HCT116 (cell line): ENCODE measurements at regions not wholly inside any gene's neighbourhood (a gene's known extent, or its start where the extent isn't known, plus 50 kb on each side); places are given as distances from the start of the nearest gene placed in this dataset.

ENCODE experiments used
- ATAC-seq: fragments of 200-7000 bp; cut with Tn5 transposase; 2 replicates; pipeline ENCODE4 v1.9.1; 2020; ENCODE audit warnings: mild to moderate bottlenecking, moderate library complexity
- BruUV-seq: library from RNA; stranded (reverse); fragments of 400-500 nt; replicated peaks from 2 replicates; lab custom pipeline; 2021; lab: Mats Ljungman, UMichigan
- CTCF ChIA-PET: fragments of 300-600 bp; sonication (Branson Sonifier 250); formaldehyde crosslinking; loops from one replicate; lab custom pipeline; 2021; ENCODE audit warnings: antibody characterized with exemption; lab: Charles Lee
- POLR2A ChIA-PET: fragments of 300-600, 350-600 bp; sonication (Branson Sonifier 250); formaldehyde crosslinking; loops from one replicate; lab custom pipeline; 2021; ENCODE audit warnings: antibody characterized with exemption; lab: Charles Lee
- RAD21 ChIA-PET, 2 experiments: fragments of 300-600 bp; sonication (Branson Sonifier 250); formaldehyde crosslinking; loops; one replicate each; lab custom pipeline; 2023; ENCODE audit warnings: low total read pairs in 2 of 2; ENCODE audit not compliant: uncharacterized antibody in 2 of 2, unreplicated experiment in 2 of 2, low non-redundant PET in 1 of 2; lab: Charles Lee
- DNase-seq: peaks from one replicate; pipeline ENCODE4 v3.0.0-alpha.2; 2010; ENCODE audit warnings: low read depth, low spot score
- H2AFZ ChIP-seq: fragments of 200-600 bp; shearing (Covaris generic), sonication (generic); 2 replicates; pipeline ENCODE4 v1.6.1; 2017; ENCODE audit warnings: low read depth, mixed run types, mixed read lengths, antibody characterized with exemption, low read length; ENCODE audit not compliant: poor library complexity, severe bottlenecking
- H3K27ac ChIP-seq: 2 replicates; pipeline ENCODE4 v1.5.1; 2012; ENCODE audit warnings: low read depth, low read length
- H3K27me3 ChIP-seq: fragments of 200-600 bp; sonication (generic); 2 replicates; pipeline ENCODE4 v1.6.1; 2016; ENCODE audit warnings: mixed run types, low read length, mixed read lengths; ENCODE audit not compliant: insufficient read depth
- H3K36me3 ChIP-seq, 2 experiments: fragments of 200-500 bp in 1 of 2; fragments of 200-600 bp in 1 of 2; sonication (Bioruptor generic) in 1 of 2; sonication (generic) in 1 of 2; 2 replicates each; pipeline versions ENCODE4 v1.5.1 to v1.6.1; 2014 to 2016; ENCODE audit warnings: low read length in 2 of 2, inconsistent platforms in 1 of 2, mixed read lengths in 1 of 2, mixed run types in 1 of 2; ENCODE audit not compliant: insufficient read depth in 2 of 2, control insufficient read depth in 1 of 2
- H3K4me1 ChIP-seq, 2 experiments: fragments of 200-600 bp in 1 of 2; sonication (generic) in 1 of 2; 2 replicates each; pipeline versions ENCODE4 v1.5.1 to v1.6.1; 2012 to 2017; ENCODE audit warnings: low read length in 2 of 2, inconsistent platforms in 1 of 2, mild to moderate bottlenecking in 1 of 2, mixed read lengths in 1 of 2, mixed run types in 1 of 2, moderate library complexity in 1 of 2; ENCODE audit not compliant: insufficient read depth in 2 of 2, control insufficient read depth in 1 of 2
- H3K4me2 ChIP-seq: fragments of 200-600 bp; sonication (generic); 2 replicates; pipeline ENCODE4 v1.6.1; 2017; ENCODE audit warnings: mixed run types, low read length, mixed read lengths
- H3K4me3 ChIP-seq, 2 experiments: fragments of 200-600 bp in 1 of 2; sonication (generic) in 1 of 2; replicated peaks in 1 of 2; 2 replicates each; pipeline ENCODE4 v1.5.1; 2011 to 2016; ENCODE audit warnings: low read length in 2 of 2, control low read depth in 1 of 2, low read depth in 1 of 2, mild to moderate bottlenecking in 1 of 2, mixed read lengths in 1 of 2, mixed run types in 1 of 2
- H3K79me2 ChIP-seq: fragments of 200-600 bp; sonication (generic); 2 replicates; pipeline ENCODE4 v1.6.1; 2017; ENCODE audit warnings: mild to moderate bottlenecking, mixed run types, low read length, moderate library complexity, mixed read lengths; ENCODE audit not compliant: insufficient read depth
- H3K9ac ChIP-seq: fragments of 200-600 bp; sonication (generic); 2 replicates; pipeline ENCODE4 v1.6.1; 2016; ENCODE audit warnings: low read length, mixed read lengths
- H3K9me2 ChIP-seq: fragments of 200-600 bp; sonication (generic), shearing (Covaris generic); 2 replicates; pipeline ENCODE4 v1.6.1; 2017; ENCODE audit warnings: mixed run types, mild to moderate bottlenecking, moderate library complexity; ENCODE audit not compliant: insufficient read depth
- H3K9me3 ChIP-seq, 2 experiments: fragments of 200-500 bp in 1 of 2; fragments of 200-600 bp in 1 of 2; sonication (Bioruptor generic) in 1 of 2; sonication (generic) in 1 of 2; 2 replicates each; pipeline ENCODE4 v1.6.1; 2014 to 2017; ENCODE audit warnings: low read length in 2 of 2, mixed read lengths in 2 of 2, inconsistent platforms in 1 of 2, low read depth in 1 of 2, mild to moderate bottlenecking in 1 of 2, mixed run types in 1 of 2, moderate library complexity in 1 of 2; ENCODE audit not compliant: control insufficient read depth in 1 of 2, insufficient read depth in 1 of 2
- H4K20me1 ChIP-seq: fragments of 200-600 bp; sonication (generic), shearing (Covaris generic); 2 replicates; pipeline ENCODE4 v1.6.1; 2017; ENCODE audit warnings: mixed run types, mild to moderate bottlenecking, moderate library complexity; ENCODE audit not compliant: insufficient read depth
- ATF3 ChIP-seq: IDR thresholded peaks from 2 replicates; pipeline ENCODE4 v1.6.1; 2012
- CEBPB ChIP-seq: IDR thresholded peaks from 2 replicates; pipeline ENCODE4 v1.6.1; 2012; ENCODE audit warnings: low read depth
- EZH2 ChIP-seq: fragments of 200-600 bp; sonication (generic); IDR thresholded peaks from 2 replicates; pipeline ENCODE4 v1.6.1; 2017; ENCODE audit warnings: antibody characterized with exemption, mixed run types
- EZH2phosphoT487 ChIP-seq: fragments of 200-600 bp; IDR thresholded peaks from 2 replicates; pipeline ENCODE4 v1.6.1; 2018; ENCODE audit warnings: antibody characterized with exemption, borderline replicate concordance
- SIN3A ChIP-seq: IDR thresholded peaks from 2 replicates; pipeline ENCODE4 v1.6.1; 2012; ENCODE audit warnings: low read depth
- SP1 ChIP-seq: IDR thresholded peaks from 2 replicates; pipeline ENCODE4 v1.6.1; 2012; ENCODE audit warnings: low read depth
- SRF ChIP-seq: IDR thresholded peaks from 2 replicates; pipeline ENCODE4 v1.6.1; 2012; ENCODE audit warnings: low read depth
- YY1 ChIP-seq: IDR thresholded peaks from 2 replicates; pipeline ENCODE4 v1.6.1; 2011; ENCODE audit warnings: low read length, low read depth, moderate library complexity, mild to moderate bottlenecking; ENCODE audit not compliant: insufficient replicate concordance; ENCODE audit errors: extremely low read depth
- ZBTB33 ChIP-seq: IDR thresholded peaks from 2 replicates; pipeline ENCODE4 v1.6.1; 2011; ENCODE audit warnings: mild to moderate bottlenecking, low read length, moderate library complexity; ENCODE audit not compliant: insufficient replicate concordance; ENCODE audit errors: extremely low read depth
- ZFX ChIP-seq: fragments of 450-650 bp; IDR thresholded peaks from 2 replicates; pipeline ENCODE4 v1.6.1; 2017
- ZNF274 ChIP-seq: fragments of 200-500 bp; sonication (Bioruptor generic); IDR thresholded peaks from 2 replicates; pipeline ENCODE4 v1.6.1; 2014; ENCODE audit warnings: mild to moderate bottlenecking, low read depth, low read length, inconsistent platforms
- intact Hi-C: fragments of 100-400 bp; cut with micrococcal nuclease; formaldehyde crosslinking; loops from 2 replicates; pipeline ENCODE4 v1.10.0; 2022
- TF ChIP-seq, protein P1 (sequence below), 3 experiments: fragments of 200-600 bp in 1 of 3; sonication (generic) in 1 of 3; IDR thresholded peaks in 2 of 3; conservative IDR thresholded peaks in 1 of 3; 2 replicates each; pipeline ENCODE4 v1.5.1; 2012 to 2017; ENCODE audit warnings: low read depth in 2 of 3, low read length in 2 of 3, antibody characterized with exemption in 1 of 3, borderline replicate concordance in 1 of 3, control low read depth in 1 of 3, mild to moderate bottlenecking in 1 of 3, mixed read lengths in 1 of 3, mixed run types in 1 of 3, moderate library complexity in 1 of 3; ENCODE audit not compliant: insufficient read depth in 1 of 3
- TF ChIP-seq, protein P2 (sequence below): IDR thresholded peaks from 2 replicates; pipeline ENCODE4 v1.6.1; 2012; ENCODE audit warnings: low read depth

- no peaks in the 10 kb centered on the region for H3K36me3 ChIP-seq
- intact Hi-C loops: no loop called here
- H3K4me1 ChIP-seq: no peaks in the 10 kb centered on the region
- no peaks in the 10 kb centered on the region for H3K27me3 ChIP-seq
- H3K9me3 ChIP-seq: peaks cover 5 to 29% of the 10 kb centered on the region in 2 experiments; a peak in 2 of 4 replicates
- BruUV-seq: no TSS peak
- no peak overlapping the region for H3K4me2 ChIP-seq
- no peak overlapping the region for H3K4me3 ChIP-seq
- H2AFZ ChIP-seq: no peak overlapping the region
- no peak overlapping the region for H3K27ac ChIP-seq
- no peak overlapping the region for H3K9ac ChIP-seq
- RAD21 ChIA-PET: no interaction called here
- ATAC-seq: no peak
- no peaks in the 10 kb centered on the region for H4K20me1 ChIP-seq
- H3K9me2 ChIP-seq: no peaks in the 10 kb centered on the region
- POLR2A ChIA-PET: no interaction called here
- CTCF ChIA-PET: no interaction called here
- no peak for TF ChIP-seq SIN3A
- H3K79me2 ChIP-seq: no peaks in the 10 kb centered on the region
- no peak for DNase-seq
Measured at GRCh38 chr14:87687420-87687819, 305.6 kb downstream of the GALC start.

DNA sequence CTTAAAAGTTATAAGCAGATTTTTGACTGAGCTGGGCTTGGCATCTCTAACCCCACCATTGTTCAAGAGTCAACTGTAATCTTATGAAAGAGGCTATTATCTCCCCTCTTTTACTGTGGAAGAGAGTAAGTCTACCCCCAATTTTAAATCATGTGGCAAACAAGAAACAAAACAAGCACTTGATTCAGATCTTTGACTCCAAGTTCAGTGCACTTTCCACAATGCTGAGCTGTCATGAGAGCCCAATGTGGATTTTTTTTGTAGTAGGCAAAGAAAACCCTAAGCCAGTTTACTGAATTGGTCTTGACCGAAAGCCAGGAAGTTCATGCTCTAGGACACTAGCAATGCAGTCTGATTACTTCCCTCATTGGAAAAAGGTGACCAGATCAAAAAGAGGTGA, 306.2 kb downstream of the GALC start:
- ChIA-PET CTCF (no interaction called here), POLR2A (no interaction called here)
- TF ChIP-seq, protein P1, sequence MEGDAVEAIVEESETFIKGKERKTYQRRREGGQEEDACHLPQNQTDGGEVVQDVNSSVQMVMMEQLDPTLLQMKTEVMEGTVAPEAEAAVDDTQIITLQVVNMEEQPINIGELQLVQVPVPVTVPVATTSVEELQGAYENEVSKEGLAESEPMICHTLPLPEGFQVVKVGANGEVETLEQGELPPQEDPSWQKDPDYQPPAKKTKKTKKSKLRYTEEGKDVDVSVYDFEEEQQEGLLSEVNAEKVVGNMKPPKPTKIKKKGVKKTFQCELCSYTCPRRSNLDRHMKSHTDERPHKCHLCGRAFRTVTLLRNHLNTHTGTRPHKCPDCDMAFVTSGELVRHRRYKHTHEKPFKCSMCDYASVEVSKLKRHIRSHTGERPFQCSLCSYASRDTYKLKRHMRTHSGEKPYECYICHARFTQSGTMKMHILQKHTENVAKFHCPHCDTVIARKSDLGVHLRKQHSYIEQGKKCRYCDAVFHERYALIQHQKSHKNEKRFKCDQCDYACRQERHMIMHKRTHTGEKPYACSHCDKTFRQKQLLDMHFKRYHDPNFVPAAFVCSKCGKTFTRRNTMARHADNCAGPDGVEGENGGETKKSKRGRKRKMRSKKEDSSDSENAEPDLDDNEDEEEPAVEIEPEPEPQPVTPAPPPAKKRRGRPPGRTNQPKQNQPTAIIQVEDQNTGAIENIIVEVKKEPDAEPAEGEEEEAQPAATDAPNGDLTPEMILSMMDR (IDR thresholded peaks at IDR 0.05 in 2 of 3, conservative IDR thresholded peaks at IDR 0.05 in 1 of 3; ENCODE audit: borderline replicate concordance in 1 of 3, insufficient read depth in 1 of 3, low read depth in 2 of 3, low read length in 2 of 3): no peak
- no peak for TF ChIP-seq ZBTB33
- TF ChIP-seq EZH2: no peak
- TF ChIP-seq ZNF274: no peak
- TF ChIP-seq ATF3: no peak
- TF ChIP-seq ZFX: no peak
- no peak for TF ChIP-seq CEBPB
- TF ChIP-seq, protein P2, sequence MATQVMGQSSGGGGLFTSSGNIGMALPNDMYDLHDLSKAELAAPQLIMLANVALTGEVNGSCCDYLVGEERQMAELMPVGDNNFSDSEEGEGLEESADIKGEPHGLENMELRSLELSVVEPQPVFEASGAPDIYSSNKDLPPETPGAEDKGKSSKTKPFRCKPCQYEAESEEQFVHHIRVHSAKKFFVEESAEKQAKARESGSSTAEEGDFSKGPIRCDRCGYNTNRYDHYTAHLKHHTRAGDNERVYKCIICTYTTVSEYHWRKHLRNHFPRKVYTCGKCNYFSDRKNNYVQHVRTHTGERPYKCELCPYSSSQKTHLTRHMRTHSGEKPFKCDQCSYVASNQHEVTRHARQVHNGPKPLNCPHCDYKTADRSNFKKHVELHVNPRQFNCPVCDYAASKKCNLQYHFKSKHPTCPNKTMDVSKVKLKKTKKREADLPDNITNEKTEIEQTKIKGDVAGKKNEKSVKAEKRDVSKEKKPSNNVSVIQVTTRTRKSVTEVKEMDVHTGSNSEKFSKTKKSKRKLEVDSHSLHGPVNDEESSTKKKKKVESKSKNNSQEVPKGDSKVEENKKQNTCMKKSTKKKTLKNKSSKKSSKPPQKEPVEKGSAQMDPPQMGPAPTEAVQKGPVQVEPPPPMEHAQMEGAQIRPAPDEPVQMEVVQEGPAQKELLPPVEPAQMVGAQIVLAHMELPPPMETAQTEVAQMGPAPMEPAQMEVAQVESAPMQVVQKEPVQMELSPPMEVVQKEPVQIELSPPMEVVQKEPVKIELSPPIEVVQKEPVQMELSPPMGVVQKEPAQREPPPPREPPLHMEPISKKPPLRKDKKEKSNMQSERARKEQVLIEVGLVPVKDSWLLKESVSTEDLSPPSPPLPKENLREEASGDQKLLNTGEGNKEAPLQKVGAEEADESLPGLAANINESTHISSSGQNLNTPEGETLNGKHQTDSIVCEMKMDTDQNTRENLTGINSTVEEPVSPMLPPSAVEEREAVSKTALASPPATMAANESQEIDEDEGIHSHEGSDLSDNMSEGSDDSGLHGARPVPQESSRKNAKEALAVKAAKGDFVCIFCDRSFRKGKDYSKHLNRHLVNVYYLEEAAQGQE: no peak
- no peak for TF ChIP-seq EZH2phosphoT487
- TF ChIP-seq SP1: no peak
- no peak for TF ChIP-seq YY1
- TF ChIP-seq SRF: no peak

More for the DNA sequence above, 306.2 kb downstream of the GALC start:
- Histone ChIP-seq H3K27me3 (no peaks in the 10 kb centered on the region), H3K4me2 (no peak overlapping the region), H3K9me2 (no peaks in the 10 kb centered on the region), H3K9me3 (peaks cover 5 to 26% of the 10 kb centered on the region in 2 experiments; a peak in 2 of 4 replicates), H3K9ac (no peak overlapping the region), H3K79me2 (no peaks in the 10 kb centered on the region), H2AFZ (no peak overlapping the region), H3K27ac (no peak overlapping the region), H4K20me1 (no peaks in the 10 kb centered on the region), H3K4me1 (no peaks in the 10 kb centered on the region), H3K4me3 (no peak overlapping the region), H3K36me3 (no peaks in the 10 kb centered on the region)
- intact Hi-C loops: no loop called here
- DNase-seq (no peak), ATAC-seq (no peak)
- RAD21 ChIA-PET: no interaction called here
- no TSS peak for BruUV-seq
